Fibroblast of pulmonary artery (primary cell): ENCODE measurements at regions not wholly inside any gene's neighbourhood (a gene's known extent, or its start where the extent isn't known, plus 50 kb on each side); places are given as distances from the start of the nearest gene placed in this dataset.
"Not testable (repeated sequence)": the region's sequence is repeated elsewhere in the genome, so short reads cannot be mapped to it uniquely, and the experiment has no call there.

Experiments
- DNase-seq: peaks from one replicate; pipeline ENCODE4 v3.0.0-alpha.2; 2010; ENCODE audit warnings: low read depth
- H3K4me3 ChIP-seq: replicated peaks from 2 replicates; pipeline ENCODE4 v1.5.1; 2011; ENCODE audit warnings: low read depth, mild to moderate bottlenecking, control low read depth, low read length, moderate library complexity
- CTCF ChIP-seq: IDR thresholded peaks from 2 replicates; pipeline ENCODE4 v1.5.1; 2011; ENCODE audit warnings: mild to moderate bottlenecking, control low read depth, low read length, inconsistent platforms; ENCODE audit errors: missing control alignments

- H3K4me3 ChIP-seq = no peak overlapping the region
- TF ChIP-seq CTCF = no peak
- DNase-seq = no peak
Measured at GRCh38 chr7:86995052-86995725, 64.3 kb downstream of the ELAPOR2 start.

DNA sequence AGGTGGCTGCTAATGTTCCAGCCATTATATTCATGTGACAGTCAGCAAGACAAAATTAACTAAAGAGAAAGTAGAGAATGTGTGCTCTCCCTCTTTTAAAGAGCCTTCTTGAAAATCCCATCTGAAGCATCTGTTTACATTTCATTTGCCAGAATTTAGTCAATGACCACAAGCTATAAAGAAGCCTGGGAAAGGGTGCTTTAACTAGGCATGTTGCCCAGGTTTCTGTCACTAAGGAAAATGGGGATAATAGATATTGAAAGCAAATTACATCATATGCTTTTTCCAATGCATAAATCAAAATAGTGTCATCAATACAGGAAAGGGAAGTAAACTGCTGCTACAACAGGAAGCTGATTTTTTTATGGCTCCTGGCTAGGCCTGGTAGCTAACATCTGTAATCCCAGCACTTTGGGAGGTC is 67.7 kb downstream of the ELAPOR2 start:
- TF ChIP-seq CTCF = no peak
- H3K4me3 ChIP-seq = no peak overlapping the region
- no peak for DNase-seq

DNA sequence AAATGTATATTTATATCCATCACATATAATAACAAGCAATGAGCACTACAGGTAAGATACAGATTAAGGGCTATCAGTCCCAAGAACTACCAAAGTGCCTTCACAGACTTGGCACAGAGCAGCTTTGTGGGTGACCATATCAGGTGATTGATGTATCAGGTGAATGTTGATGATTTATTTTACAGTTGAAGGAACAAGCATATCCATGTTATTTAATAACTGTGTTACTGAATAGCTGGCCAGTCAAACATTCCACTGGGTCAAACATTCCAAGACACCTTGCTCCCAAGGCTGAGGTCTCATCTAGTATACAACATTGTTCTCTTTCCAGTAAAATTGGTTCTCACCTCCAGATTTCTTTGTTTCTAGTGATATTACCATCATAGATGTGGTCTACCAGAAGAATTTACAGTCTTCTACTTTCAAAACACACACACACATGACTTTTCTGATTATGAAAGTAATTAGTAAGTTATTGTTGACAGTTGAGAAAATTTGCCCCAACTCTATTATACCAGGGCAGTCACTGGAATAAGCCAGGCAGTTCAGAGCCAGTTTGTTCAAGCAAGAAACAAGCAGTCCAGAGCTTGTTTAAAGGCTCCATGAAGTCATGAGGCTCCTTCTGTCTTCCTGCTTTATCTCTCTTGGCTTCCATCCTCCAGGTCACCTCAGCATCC is 68.2 kb downstream of the ELAPOR2 start:
- no peak overlapping the region for H3K4me3 ChIP-seq
- DNase-seq = no peak
- TF ChIP-seq CTCF = no peak

DNA sequence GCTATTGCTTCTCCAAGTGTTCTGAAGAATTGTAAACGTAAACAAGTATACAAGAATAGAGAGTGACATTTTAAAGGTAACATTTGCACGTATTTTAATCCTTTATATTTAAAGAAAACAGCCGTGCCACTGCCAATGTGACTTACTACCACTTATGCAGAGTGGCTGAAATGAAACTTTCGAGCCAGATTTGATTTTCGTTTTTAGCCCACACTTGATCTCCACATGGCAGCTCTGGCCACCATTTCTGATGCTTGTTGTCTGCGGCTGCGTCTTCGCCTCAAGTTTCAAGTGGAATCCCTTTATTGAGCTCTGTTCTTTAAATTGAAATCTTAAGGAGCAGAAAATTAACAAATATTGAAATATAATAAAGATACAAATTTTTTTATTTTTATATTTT is 70.0 kb downstream of the ELAPOR2 start:
- no peak overlapping the region for H3K4me3 ChIP-seq
- DNase-seq = no peak
- no peak for TF ChIP-seq CTCF

- not testable (repeated sequence) for DNase-seq, H3K4me3 ChIP-seq
Measured at GRCh38 chr7:86987834-86988233, 71.6 kb downstream of the ELAPOR2 start.

DNA sequence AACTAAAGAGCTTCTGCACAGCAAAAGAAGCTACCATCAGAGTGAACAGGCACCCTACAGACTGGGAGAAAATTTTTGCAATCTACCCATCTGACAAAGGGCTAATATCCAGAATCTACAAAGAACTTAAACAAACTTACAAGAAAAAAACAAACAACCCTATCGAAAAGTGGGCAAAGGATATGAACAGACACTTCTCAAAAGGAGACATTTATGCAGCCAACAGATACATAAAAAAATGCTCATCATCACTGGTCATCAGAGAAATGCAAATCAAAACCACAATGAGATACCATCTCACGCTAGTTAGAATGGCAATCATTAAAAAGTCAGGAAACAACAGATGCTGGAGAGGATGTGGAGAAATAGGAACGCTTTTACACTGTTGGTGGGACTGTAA is 72.1 kb downstream of the ELAPOR2 start:
- not testable (repeated sequence) for DNase-seq, H3K4me3 ChIP-seq

- not testable (repeated sequence) for H3K4me3 ChIP-seq, DNase-seq
Measured at GRCh38 chr7:86985342-86985741, 74.1 kb downstream of the ELAPOR2 start.

DNA sequence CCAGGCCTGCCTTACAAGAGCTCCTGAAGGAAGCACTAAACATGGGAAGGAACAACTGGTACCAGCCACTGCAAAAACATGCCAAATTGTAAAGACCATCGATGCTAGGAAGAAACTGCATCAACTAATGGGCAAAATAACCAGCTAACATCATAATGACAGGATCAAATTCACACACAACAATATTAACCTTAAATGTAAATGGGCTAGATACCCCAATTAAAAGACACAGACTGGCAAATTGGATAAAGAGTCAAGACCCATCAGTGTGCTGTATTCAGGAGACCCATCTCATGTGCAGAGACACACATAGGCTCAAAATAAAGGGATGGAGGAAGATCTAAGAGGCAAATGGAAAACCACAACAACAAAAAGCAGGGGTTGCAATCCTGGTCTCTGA is 75.8 kb downstream of the ELAPOR2 start:
- not testable (repeated sequence) for DNase-seq, H3K4me3 ChIP-seq

DNA sequence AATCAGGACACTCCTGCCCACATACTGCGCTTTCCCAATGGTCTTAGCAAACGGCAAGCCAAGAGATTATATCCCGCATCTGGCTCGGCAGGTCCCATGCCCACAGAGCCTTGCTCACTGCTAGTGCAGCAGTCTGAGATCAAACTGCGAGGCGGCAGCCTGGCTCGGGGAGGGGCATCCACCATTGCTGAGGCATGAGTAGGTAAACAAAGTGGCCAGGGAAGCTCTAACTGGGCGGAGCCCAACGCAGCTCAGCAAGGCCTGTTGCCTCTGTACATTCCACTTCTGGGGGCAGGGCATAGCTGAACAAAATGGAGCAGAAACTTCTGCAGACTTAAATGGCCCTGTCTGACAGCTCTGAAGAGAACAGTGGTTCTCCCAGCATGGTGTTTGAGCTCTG is 77.5 kb downstream of the ELAPOR2 start:
- not testable (repeated sequence) for DNase-seq, H3K4me3 ChIP-seq
